GM19438 (cell line): ENCODE measurements at regions not wholly inside any gene's neighbourhood (a gene's known extent, or its start where the extent isn't known, plus 50 kb on each side); places are given as distances from the start of the nearest gene placed in this dataset.
"Not testable (repeated sequence)": the region's sequence is repeated elsewhere in the genome, so short reads cannot be mapped to it uniquely, and the experiment has no call there.

Source experiments
- ATAC-seq: cut with Tn5 transposase; IDR thresholded peaks from one replicate; pipeline ENCODE4 v1.9.1; 2021; ENCODE audit warnings: low read depth; ENCODE audit not compliant: unreplicated experiment

GRCh38 chr22:22716136-22716665 lies 71.8 kb downstream of the GGTLC2 start:
- no peak for ATAC-seq

GRCh38 chr22:22717664-22718063 lies 73.2 kb downstream of the GGTLC2 start:
- no peak for ATAC-seq

- peak; percentile 66 for ATAC-seq
Measured at GRCh38 chr22:22720201-22720723, 75.8 kb downstream of the GGTLC2 start.

GRCh38 chr22:22720724-22721261 lies 76.4 kb downstream of the GGTLC2 start:
- ATAC-seq, result peak; percentile 86

- no peak for ATAC-seq
Measured at GRCh38 chr22:22721681-22722354, 77.4 kb downstream of the GGTLC2 start.

GRCh38 chr22:22728382-22728781 lies 84.0 kb downstream of the GGTLC2 start:
- no peak for ATAC-seq

- no peak for ATAC-seq
Measured at GRCh38 chr22:22730655-22731373, 86.4 kb downstream of the GGTLC2 start.

- ATAC-seq, result no peak
Measured at GRCh38 chr22:22731374-22731676, 86.9 kb downstream of the GGTLC2 start.

GRCh38 chr22:22733006-22733405 lies 88.6 kb downstream of the GGTLC2 start:
- not testable (repeated sequence) for ATAC-seq

GRCh38 chr22:22733881-22734373 lies 89.5 kb downstream of the GGTLC2 start:
- ATAC-seq, result no peak

GRCh38 chr22:22734395-22735272 lies 90.2 kb downstream of the GGTLC2 start:
- ATAC-seq, result not testable (repeated sequence)

- ATAC-seq, result not testable (repeated sequence)
Measured at GRCh38 chr22:22735276-22735675, 90.9 kb downstream of the GGTLC2 start.

- no peak for ATAC-seq
Measured at GRCh38 chr22:22735695-22736611, 91.5 kb downstream of the GGTLC2 start.

GRCh38 chr22:22737590-22737989 lies 93.2 kb downstream of the GGTLC2 start:
- no peak for ATAC-seq

- ATAC-seq, result no peak
Measured at GRCh38 chr22:22738959-22739585, 94.7 kb downstream of the GGTLC2 start.

- ATAC-seq, result no peak
Measured at GRCh38 chr22:22740560-22741276, 96.3 kb downstream of the GGTLC2 start.

- no peak for ATAC-seq
Measured at GRCh38 chr22:22741843-22742242, 97.4 kb downstream of the GGTLC2 start.

- ATAC-seq, result no peak
Measured at GRCh38 chr22:22742641-22743040, 98.2 kb downstream of the GGTLC2 start.
